ENCODE measurements at regions not wholly inside any gene's neighbourhood (a gene's known extent, or its start where the extent isn't known, plus 50 kb on each side); places are given as distances from the start of the nearest gene placed in this dataset.

DNA sequence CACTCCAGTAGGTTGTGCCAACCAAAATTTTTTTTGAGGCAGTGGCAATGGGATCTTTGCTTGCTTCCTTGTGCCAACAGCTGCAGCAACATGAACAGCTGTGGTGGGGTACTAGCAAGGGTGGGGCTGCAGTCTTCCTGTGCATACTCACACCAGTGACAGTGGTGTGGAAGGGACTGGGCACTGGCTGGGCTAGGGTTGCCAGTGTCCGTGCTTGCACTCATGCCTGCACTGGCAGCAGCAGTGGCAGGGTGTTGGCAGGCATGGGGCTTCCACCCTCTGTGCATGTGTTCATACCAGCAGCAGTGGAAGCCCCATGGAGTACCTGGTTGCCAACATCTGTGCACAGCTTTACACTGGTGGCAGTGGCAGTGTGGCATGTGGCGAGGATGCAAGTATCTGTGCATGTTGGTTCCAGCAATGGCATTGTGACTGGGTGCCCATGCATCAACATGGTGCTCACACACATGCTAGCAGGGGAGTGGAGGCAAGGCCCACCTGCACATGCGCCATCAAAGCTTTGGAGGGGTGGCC, 1312.6 kb downstream of the PCDH18 start (continued):
- no peak for TF ChIP-seq ZNF112 (tag by site-specific recombination; IDR thresholded peaks at IDR 0.05)
- no peak for TF ChIP-seq ZNF48 (tag by site-specific recombination; IDR thresholded peaks at IDR 0.05)
- no peak for TF ChIP-seq ZNF777 (tag by site-specific recombination; IDR thresholded peaks at IDR 0.05; ENCODE audit: borderline replicate concordance)
- no peak for TF ChIP-seq ZNF830 (tag by site-specific recombination; IDR thresholded peaks at IDR 0.05; ENCODE audit: low read depth)
- no peak for TF ChIP-seq ZNF24 (tag by site-specific recombination; IDR thresholded peaks at IDR 0.05)
- TF ChIP-seq, protein P1, sequence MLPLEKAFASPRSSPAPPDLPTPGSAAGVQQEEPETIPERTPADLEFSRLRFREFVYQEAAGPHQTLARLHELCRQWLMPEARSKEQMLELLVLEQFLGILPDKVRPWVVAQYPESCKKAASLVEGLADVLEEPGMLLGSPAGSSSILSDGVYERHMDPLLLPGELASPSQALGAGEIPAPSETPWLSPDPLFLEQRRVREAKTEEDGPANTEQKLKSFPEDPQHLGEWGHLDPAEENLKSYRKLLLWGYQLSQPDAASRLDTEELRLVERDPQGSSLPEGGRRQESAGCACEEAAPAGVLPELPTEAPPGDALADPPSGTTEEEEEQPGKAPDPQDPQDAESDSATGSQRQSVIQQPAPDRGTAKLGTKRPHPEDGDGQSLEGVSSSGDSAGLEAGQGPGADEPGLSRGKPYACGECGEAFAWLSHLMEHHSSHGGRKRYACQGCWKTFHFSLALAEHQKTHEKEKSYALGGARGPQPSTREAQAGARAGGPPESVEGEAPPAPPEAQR (tag by site-specific recombination; IDR thresholded peaks at IDR 0.05) = no peak
- TF ChIP-seq GLI2 (tag by site-specific recombination; IDR thresholded peaks at IDR 0.05; ENCODE audit: borderline replicate concordance, low read depth) = no peak
- no peak for TF ChIP-seq ZNF548 (tag by site-specific recombination; IDR thresholded peaks at IDR 0.05)
- TF ChIP-seq ZIC2 (tag by site-specific recombination; IDR thresholded peaks at IDR 0.05) = no peak
- TF ChIP-seq, protein P2, sequence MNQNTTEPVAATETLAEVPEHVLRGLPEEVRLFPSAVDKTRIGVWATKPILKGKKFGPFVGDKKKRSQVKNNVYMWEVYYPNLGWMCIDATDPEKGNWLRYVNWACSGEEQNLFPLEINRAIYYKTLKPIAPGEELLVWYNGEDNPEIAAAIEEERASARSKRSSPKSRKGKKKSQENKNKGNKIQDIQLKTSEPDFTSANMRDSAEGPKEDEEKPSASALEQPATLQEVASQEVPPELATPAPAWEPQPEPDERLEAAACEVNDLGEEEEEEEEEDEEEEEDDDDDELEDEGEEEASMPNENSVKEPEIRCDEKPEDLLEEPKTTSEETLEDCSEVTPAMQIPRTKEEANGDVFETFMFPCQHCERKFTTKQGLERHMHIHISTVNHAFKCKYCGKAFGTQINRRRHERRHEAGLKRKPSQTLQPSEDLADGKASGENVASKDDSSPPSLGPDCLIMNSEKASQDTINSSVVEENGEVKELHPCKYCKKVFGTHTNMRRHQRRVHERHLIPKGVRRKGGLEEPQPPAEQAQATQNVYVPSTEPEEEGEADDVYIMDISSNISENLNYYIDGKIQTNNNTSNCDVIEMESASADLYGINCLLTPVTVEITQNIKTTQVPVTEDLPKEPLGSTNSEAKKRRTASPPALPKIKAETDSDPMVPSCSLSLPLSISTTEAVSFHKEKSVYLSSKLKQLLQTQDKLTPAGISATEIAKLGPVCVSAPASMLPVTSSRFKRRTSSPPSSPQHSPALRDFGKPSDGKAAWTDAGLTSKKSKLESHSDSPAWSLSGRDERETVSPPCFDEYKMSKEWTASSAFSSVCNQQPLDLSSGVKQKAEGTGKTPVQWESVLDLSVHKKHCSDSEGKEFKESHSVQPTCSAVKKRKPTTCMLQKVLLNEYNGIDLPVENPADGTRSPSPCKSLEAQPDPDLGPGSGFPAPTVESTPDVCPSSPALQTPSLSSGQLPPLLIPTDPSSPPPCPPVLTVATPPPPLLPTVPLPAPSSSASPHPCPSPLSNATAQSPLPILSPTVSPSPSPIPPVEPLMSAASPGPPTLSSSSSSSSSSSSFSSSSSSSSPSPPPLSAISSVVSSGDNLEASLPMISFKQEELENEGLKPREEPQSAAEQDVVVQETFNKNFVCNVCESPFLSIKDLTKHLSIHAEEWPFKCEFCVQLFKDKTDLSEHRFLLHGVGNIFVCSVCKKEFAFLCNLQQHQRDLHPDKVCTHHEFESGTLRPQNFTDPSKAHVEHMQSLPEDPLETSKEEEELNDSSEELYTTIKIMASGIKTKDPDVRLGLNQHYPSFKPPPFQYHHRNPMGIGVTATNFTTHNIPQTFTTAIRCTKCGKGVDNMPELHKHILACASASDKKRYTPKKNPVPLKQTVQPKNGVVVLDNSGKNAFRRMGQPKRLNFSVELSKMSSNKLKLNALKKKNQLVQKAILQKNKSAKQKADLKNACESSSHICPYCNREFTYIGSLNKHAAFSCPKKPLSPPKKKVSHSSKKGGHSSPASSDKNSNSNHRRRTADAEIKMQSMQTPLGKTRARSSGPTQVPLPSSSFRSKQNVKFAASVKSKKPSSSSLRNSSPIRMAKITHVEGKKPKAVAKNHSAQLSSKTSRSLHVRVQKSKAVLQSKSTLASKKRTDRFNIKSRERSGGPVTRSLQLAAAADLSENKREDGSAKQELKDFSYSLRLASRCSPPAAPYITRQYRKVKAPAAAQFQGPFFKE (tag by site-specific recombination; IDR thresholded peaks at IDR 0.05; ENCODE audit: borderline replicate concordance) = no peak
- no peak for TF ChIP-seq ZNF837 (tag by site-specific recombination; IDR thresholded peaks at IDR 0.05)

DNA sequence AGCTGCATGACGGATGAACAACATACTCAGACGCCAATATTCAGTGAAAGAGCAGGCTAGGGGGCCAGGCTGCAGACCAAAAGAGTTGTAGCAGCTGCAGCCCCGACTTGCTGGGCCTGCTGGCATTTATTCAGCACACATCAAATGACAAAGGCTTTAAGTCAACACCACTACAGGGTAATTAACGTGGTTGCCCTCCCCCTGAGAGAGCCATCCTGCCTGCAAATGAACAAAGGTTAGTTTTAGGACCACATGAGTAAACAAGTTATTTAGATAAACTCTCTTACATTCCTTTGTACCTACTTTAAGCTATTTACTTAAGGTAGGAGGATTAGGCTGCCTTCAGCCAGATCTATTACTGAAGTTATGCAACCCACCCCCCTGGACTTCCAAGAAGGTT, 1329.1 kb downstream of the PCDH18 start:
- CTCF ChIA-PET = no interaction called here
- H3K36me3 ChIP-seq (ENCODE audit: control insufficient read depth in 2 of 2, insufficient read depth in 1 of 2, low read length in 2 of 2) = no peaks in the 10 kb centered on the region
- H3K4me3 ChIP-seq (ENCODE audit: low read depth, low read length) = no peak overlapping the region
- no peaks in the 10 kb centered on the region for H3K9me3 ChIP-seq (ENCODE audit: control insufficient read depth, insufficient read depth, low read depth, low read length)
- H3K4me1 ChIP-seq (ENCODE audit: control insufficient read depth, insufficient read depth, low read length) = no peaks in the 10 kb centered on the region
- no peak overlapping the region for H3K27ac ChIP-seq (ENCODE audit: extremely low read depth, low read depth, low read length)
- POLR2A ChIA-PET = no interaction called here
- TF ChIP-seq, protein P3, sequence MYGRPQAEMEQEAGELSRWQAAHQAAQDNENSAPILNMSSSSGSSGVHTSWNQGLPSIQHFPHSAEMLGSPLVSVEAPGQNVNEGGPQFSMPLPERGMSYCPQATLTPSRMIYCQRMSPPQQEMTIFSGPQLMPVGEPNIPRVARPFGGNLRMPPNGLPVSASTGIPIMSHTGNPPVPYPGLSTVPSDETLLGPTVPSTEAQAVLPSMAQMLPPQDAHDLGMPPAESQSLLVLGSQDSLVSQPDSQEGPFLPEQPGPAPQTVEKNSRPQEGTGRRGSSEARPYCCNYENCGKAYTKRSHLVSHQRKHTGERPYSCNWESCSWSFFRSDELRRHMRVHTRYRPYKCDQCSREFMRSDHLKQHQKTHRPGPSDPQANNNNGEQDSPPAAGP (tag by site-specific recombination; IDR thresholded peaks at IDR 0.05) = no peak
- TF ChIP-seq ZNF248 (tag by site-specific recombination; IDR thresholded peaks at IDR 0.05) = no peak
- TF ChIP-seq ZNF701 (tag by site-specific recombination; IDR thresholded peaks at IDR 0.05) = no peak
- TF ChIP-seq, protein P4, sequence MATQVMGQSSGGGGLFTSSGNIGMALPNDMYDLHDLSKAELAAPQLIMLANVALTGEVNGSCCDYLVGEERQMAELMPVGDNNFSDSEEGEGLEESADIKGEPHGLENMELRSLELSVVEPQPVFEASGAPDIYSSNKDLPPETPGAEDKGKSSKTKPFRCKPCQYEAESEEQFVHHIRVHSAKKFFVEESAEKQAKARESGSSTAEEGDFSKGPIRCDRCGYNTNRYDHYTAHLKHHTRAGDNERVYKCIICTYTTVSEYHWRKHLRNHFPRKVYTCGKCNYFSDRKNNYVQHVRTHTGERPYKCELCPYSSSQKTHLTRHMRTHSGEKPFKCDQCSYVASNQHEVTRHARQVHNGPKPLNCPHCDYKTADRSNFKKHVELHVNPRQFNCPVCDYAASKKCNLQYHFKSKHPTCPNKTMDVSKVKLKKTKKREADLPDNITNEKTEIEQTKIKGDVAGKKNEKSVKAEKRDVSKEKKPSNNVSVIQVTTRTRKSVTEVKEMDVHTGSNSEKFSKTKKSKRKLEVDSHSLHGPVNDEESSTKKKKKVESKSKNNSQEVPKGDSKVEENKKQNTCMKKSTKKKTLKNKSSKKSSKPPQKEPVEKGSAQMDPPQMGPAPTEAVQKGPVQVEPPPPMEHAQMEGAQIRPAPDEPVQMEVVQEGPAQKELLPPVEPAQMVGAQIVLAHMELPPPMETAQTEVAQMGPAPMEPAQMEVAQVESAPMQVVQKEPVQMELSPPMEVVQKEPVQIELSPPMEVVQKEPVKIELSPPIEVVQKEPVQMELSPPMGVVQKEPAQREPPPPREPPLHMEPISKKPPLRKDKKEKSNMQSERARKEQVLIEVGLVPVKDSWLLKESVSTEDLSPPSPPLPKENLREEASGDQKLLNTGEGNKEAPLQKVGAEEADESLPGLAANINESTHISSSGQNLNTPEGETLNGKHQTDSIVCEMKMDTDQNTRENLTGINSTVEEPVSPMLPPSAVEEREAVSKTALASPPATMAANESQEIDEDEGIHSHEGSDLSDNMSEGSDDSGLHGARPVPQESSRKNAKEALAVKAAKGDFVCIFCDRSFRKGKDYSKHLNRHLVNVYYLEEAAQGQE (tag by site-specific recombination; IDR thresholded peaks at IDR 0.05) = no peak
- no peak for TF ChIP-seq ZNF23 (tag by site-specific recombination; IDR thresholded peaks at IDR 0.05; ENCODE audit: borderline replicate concordance)
- TF ChIP-seq SCRT1 (tag by site-specific recombination; IDR thresholded peaks at IDR 0.05; ENCODE audit: borderline replicate concordance) = no peak
- no peak for TF ChIP-seq ZNF791 (tag by site-specific recombination; IDR thresholded peaks at IDR 0.05)
- TF ChIP-seq ZNF660 (tag by site-specific recombination; IDR thresholded peaks at IDR 0.05) = no peak
- no peak for TF ChIP-seq ZNF354C (tag by site-specific recombination; IDR thresholded peaks at IDR 0.05; ENCODE audit: borderline replicate concordance, low read depth)
- TF ChIP-seq ZFP69B (tag by site-specific recombination; IDR thresholded peaks at IDR 0.05) = no peak
- TF ChIP-seq, protein P5, sequence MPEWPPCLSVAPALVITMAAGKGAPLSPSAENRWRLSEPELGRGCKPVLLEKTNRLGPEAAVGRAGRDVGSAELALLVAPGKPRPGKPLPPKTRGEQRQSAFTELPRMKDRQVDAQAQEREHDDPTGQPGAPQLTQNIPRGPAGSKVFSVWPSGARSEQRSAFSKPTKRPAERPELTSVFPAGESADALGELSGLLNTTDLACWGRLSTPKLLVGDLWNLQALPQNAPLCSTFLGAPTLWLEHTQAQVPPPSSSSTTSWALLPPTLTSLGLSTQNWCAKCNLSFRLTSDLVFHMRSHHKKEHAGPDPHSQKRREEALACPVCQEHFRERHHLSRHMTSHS (tag by site-specific recombination; IDR thresholded peaks at IDR 0.05) = no peak
- TF ChIP-seq ZNF155 (tag by site-specific recombination; IDR thresholded peaks at IDR 0.05) = no peak
